ENCODE measurements at regions not wholly inside any gene's neighbourhood (a gene's known extent, or its start where the extent isn't known, plus 50 kb on each side); places are given as distances from the start of the nearest gene placed in this dataset. TPM values are rescaled to one million over a fixed set of nuclear protein-coding genes. Genes with fewer than 3 reads are reported as not detected.

GRCh38 chr15:70149667-70150404 lies 52.1 kb upstream of the TLE3 start:
- DNase-seq = no peak
- Histone ChIP-seq H3K9me3 (no peaks in the 10 kb centered on the region), H3K27ac (no peak overlapping the region), H3K4me3 (no peak overlapping the region), H3K36me3 (no peaks in the 10 kb centered on the region), H3K27me3 (no peaks in the 10 kb centered on the region), H3K4me1 (no peaks in the 10 kb centered on the region)
- no peak for TF ChIP-seq POLR2A (IDR thresholded peaks at IDR 0.05)
- TF ChIP-seq CTCF (IDR thresholded peaks at IDR 0.05) = no peak
- intact Hi-C loops (cut with DNase I; ENCODE audit: low total_unique reads) = no loop called here

GRCh38 chr15:70147778-70148177 lies 50.1 kb upstream of the TLE3 start:
- H3K36me3 ChIP-seq = no peaks in the 10 kb centered on the region
- no peaks in the 10 kb centered on the region for H3K27me3 ChIP-seq
- no peaks in the 10 kb centered on the region for H3K9me3 ChIP-seq
- no peaks in the 10 kb centered on the region for H3K4me1 ChIP-seq
- H3K4me3 ChIP-seq = no peak overlapping the region
- no peak for DNase-seq
- TF ChIP-seq POLR2A (IDR thresholded peaks at IDR 0.05) (no peak), CTCF (IDR thresholded peaks at IDR 0.05) (no peak)
- intact Hi-C loops (cut with DNase I; ENCODE audit: low total_unique reads) = no loop called here
- no peak overlapping the region for H3K27ac ChIP-seq

Small RNAs in the stretch of these regions (small RNA-seq; reads per million reads assigned to genes)
- gene RNU6-745P = not detected
